ENCODE measurements at regions not wholly inside any gene's neighbourhood (a gene's known extent, or its start where the extent isn't known, plus 50 kb on each side); places are given as distances from the start of the nearest gene placed in this dataset.
"Not testable (repeated sequence)": the region's sequence is repeated elsewhere in the genome, so short reads cannot be mapped to it uniquely, and the experiment has no call there.

DNA sequence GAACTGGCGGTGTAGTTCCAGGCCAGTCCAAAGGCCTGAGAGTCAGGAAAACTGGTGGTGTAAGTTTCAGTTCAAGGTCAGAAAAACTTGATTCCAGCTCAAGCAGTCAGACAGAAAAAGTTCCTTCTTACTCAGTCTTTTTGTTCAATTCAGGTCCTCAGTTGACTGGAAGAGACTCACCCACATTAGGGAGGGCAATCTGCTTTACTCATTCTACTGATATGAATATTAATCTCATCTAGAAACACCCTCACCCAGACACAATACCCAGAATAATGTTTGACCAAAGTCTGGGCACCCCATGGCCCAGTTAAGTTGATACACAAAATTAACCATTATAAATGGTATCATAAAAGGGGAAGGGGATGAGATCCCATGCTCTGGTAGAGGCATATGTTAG is 50.1 kb upstream of the LTA4H start:
- Histone ChIP-seq H3K4me3 (no peak overlapping the region), H3K9ac (ENCODE audit: insufficient read depth in 1 of 2, low read length in 2 of 2) (no peak overlapping the region), H3K36me3 (ENCODE audit: control insufficient read depth in 4 of 4, insufficient read depth in 4 of 4, low read length in 4 of 4) (no peaks in the 10 kb centered on the region), H3K27ac (ENCODE audit: low read depth in 1 of 2, low read length in 1 of 2) (no peak overlapping the region), H3K27me3 (ENCODE audit: control insufficient read depth in 3 of 3, insufficient read depth in 3 of 3, low read length in 2 of 3) (no peaks in the 10 kb centered on the region), H3K4me1 (ENCODE audit: control insufficient read depth in 5 of 5, insufficient read depth in 5 of 5, low read length in 5 of 5) (no peaks in the 10 kb centered on the region), H3K9me3 (ENCODE audit: control insufficient read depth in 4 of 4, insufficient read depth in 3 of 4, low read length in 3 of 4) (peaks cover 0 to 3% (median 0%) of the 10 kb centered on the region in 4 donors)
- TF ChIP-seq, protein P1, sequence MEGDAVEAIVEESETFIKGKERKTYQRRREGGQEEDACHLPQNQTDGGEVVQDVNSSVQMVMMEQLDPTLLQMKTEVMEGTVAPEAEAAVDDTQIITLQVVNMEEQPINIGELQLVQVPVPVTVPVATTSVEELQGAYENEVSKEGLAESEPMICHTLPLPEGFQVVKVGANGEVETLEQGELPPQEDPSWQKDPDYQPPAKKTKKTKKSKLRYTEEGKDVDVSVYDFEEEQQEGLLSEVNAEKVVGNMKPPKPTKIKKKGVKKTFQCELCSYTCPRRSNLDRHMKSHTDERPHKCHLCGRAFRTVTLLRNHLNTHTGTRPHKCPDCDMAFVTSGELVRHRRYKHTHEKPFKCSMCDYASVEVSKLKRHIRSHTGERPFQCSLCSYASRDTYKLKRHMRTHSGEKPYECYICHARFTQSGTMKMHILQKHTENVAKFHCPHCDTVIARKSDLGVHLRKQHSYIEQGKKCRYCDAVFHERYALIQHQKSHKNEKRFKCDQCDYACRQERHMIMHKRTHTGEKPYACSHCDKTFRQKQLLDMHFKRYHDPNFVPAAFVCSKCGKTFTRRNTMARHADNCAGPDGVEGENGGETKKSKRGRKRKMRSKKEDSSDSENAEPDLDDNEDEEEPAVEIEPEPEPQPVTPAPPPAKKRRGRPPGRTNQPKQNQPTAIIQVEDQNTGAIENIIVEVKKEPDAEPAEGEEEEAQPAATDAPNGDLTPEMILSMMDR (IDR thresholded peaks at IDR 0.05; ENCODE audit: control extremely low read depth, extremely low read depth) = no peak
- DNase-seq (no peak), ATAC-seq (ENCODE audit: insufficient read depth, low FRiP score) (no peak)
- WGBS, 2 donors = 96 to 100% methylated on average over 1 of the region's 1 CpG

DNA sequence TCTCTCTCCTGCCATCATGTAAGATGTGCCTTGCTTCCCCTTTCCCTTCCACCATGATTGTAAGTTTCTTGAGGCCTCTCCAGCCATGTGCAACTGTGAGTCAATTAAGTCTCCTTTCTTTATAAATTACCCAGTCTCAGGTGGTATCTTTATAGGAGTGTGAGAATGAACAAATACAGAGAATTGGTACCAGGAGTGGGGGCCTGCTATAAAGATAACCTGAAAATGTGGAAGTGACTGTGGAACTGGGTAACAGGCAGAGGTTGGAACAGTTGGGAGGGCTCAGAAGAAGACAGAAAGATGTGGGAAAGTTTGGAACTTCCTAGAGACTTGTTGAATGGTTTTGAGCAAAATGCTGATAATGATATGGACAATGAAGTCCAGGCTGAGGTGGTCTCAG is 50.8 kb upstream of the LTA4H start:
- H3K36me3 ChIP-seq (ENCODE audit: control insufficient read depth in 4 of 4, insufficient read depth in 4 of 4, low read length in 4 of 4); ATAC-seq (ENCODE audit: insufficient read depth, low FRiP score); H3K27me3 ChIP-seq (ENCODE audit: control insufficient read depth in 3 of 3, insufficient read depth in 3 of 3, low read length in 2 of 3); DNase-seq; H3K4me3 ChIP-seq; H3K27ac ChIP-seq (ENCODE audit: low read depth in 1 of 2, low read length in 1 of 2); H3K9me3 ChIP-seq (ENCODE audit: control insufficient read depth in 4 of 4, insufficient read depth in 3 of 4, low read length in 3 of 4); H3K4me1 ChIP-seq (ENCODE audit: control insufficient read depth in 5 of 5, insufficient read depth in 5 of 5, low read length in 5 of 5); H3K9ac ChIP-seq (ENCODE audit: insufficient read depth in 1 of 2, low read length in 2 of 2): not testable (repeated sequence)

DNA sequence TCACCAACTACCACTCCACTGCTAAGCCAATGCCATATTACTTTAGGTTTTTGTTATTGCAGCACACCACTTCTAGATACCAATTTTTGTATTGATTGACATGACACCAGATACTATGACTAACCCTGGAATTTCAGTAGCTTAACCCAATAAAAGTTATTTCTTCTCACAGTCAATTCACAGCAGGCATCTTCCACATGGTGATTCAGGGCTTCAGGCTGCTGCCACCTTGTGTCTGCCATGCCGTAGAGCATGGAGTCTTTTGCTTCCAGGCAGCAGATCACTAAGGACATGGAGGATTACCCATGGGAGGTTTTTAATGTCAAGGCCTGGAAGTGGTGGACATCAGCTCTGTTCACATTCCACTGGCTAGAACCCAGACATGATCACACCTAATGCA is 56.4 kb upstream of the LTA4H start:
- WGBS, 2 donors = 95 to 98% methylated on average over 1 of the region's 1 CpG
- no peaks in the 10 kb centered on the region for H3K36me3 ChIP-seq (ENCODE audit: control insufficient read depth in 4 of 4, insufficient read depth in 4 of 4, low read length in 4 of 4)
- ATAC-seq (ENCODE audit: insufficient read depth, low FRiP score) (no peak), DNase-seq (no peak)
- H3K9ac ChIP-seq (ENCODE audit: insufficient read depth in 1 of 2, low read length in 2 of 2) = no peak overlapping the region
- TF ChIP-seq, protein P1 (IDR thresholded peaks at IDR 0.05; ENCODE audit: control extremely low read depth, extremely low read depth) = no peak
- no peak overlapping the region for H3K27ac ChIP-seq (ENCODE audit: low read depth in 1 of 2, low read length in 1 of 2)
- H3K27me3 ChIP-seq (ENCODE audit: control insufficient read depth in 3 of 3, insufficient read depth in 3 of 3, low read length in 2 of 3) = no peaks in the 10 kb centered on the region
- peaks cover 0 to 8% (median 2%) of the 10 kb centered on the region in 5 donors for H3K4me1 ChIP-seq (ENCODE audit: control insufficient read depth in 5 of 5, insufficient read depth in 5 of 5, low read length in 5 of 5)
- peaks cover 0 to 3% (median under 1%) of the 10 kb centered on the region in 4 donors for H3K9me3 ChIP-seq (ENCODE audit: control insufficient read depth in 4 of 4, insufficient read depth in 3 of 4, low read length in 3 of 4)
- no peak overlapping the region for H3K4me3 ChIP-seq

DNA sequence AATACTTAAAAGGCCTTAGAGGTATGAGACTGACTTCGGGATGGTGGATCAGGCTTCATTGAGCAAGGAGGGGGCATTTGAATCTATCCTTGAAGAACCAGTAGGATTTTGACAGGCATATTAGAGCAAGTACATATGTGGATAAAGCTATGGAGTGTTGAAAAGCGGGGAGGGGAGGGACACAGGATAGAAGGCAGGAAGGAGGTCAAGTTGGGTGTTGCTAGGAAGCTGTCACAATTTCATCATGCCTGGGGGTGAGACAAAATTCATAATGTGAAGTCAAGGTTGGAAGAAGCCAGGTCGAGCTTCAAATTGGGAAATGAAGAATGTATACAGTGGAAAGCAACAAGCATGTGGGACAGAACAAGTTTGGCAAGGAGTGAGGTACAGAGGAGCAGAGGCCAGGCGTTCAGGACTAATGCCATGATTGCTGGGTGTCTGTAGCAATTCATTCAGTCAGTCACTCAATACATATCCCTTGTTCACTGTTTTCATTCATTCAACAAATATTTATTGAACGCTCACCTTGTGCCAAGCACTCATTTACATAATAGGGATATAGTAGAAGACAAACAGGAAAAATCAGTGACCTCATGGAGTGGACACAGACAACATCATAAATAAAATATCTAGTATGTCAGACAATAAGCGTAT is 58.3 kb upstream of the LTA4H start:
- 58 to 63% methylated on average over 6 of the region's 6 CpGs for WGBS, 2 donors
- no peak for DNase-seq
- Histone ChIP-seq H3K9me3 (ENCODE audit: control insufficient read depth in 4 of 4, insufficient read depth in 3 of 4, low read length in 3 of 4) (peaks cover 0 to 2% (median 0%) of the 10 kb centered on the region in 4 donors), H3K4me3 (no peak overlapping the region), H3K27me3 (ENCODE audit: control insufficient read depth in 3 of 3, insufficient read depth in 3 of 3, low read length in 2 of 3) (no peaks in the 10 kb centered on the region), H3K27ac (ENCODE audit: low read depth in 1 of 2, low read length in 1 of 2) (no peak overlapping the region), H3K9ac (ENCODE audit: insufficient read depth in 1 of 2, low read length in 2 of 2) (no peak overlapping the region), H3K4me1 (ENCODE audit: control insufficient read depth in 5 of 5, insufficient read depth in 5 of 5, low read length in 5 of 5) (peaks cover 0 to 8% (median 3%) of the 10 kb centered on the region in 5 donors), H3K36me3 (ENCODE audit: control insufficient read depth in 4 of 4, insufficient read depth in 4 of 4, low read length in 4 of 4) (no peaks in the 10 kb centered on the region)
- ATAC-seq (ENCODE audit: insufficient read depth, low FRiP score) = no peak
- TF ChIP-seq, protein P1 (IDR thresholded peaks at IDR 0.05; ENCODE audit: control extremely low read depth, extremely low read depth) = no peak
